GM13976 (cell line): ENCODE measurements at regions not wholly inside any gene's neighbourhood (a gene's known extent, or its start where the extent isn't known, plus 50 kb on each side); places are given as distances from the start of the nearest gene placed in this dataset.
"Not testable (repeated sequence)": the region's sequence is repeated elsewhere in the genome, so short reads cannot be mapped to it uniquely, and the experiment has no call there.

Experiments used
- DNase-seq: peaks from one replicate; pipeline ENCODE4 v3.0.0; 2012; ENCODE audit warnings: low spot score
- in situ Hi-C: fragments of 300-500 bp; cut with MboI; formaldehyde crosslinking; loops from one replicate; pipeline ENCODE4 v1.12.0; 2022; ENCODE audit warnings: low sequenced_read_pairs, mixed read lengths, inconsistent platforms; ENCODE audit not compliant: unreplicated experiment
- TF ChIP-seq, protein P1 (sequence below): IDR thresholded peaks from 2 replicates; pipeline ENCODE4 v1.5.1; 2012; ENCODE audit warnings: borderline replicate concordance, mild to moderate bottlenecking; ENCODE audit not compliant: insufficient read depth; ENCODE audit errors: extremely low read depth, missing control alignments, control extremely low read depth

DNA sequence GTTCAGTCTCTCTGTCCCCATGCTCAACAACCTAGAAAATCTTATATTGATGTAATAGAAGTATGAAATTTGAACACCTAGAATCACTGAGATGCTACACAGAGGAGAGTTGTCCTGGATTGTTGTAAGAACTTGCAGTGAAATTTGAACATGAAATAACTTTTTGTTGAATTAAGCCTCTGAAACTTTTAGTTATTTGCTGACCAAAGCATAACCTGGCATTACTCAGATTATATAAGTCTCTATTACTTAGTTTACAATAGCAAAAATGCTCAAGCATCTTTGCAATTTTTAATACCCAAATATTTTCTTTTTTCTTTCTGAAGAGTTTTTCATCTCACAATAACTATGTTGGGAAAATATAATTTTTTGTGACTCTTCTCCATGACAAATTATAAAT lies 630.7 kb upstream of the ACO1 start:
- TF ChIP-seq, protein P1, sequence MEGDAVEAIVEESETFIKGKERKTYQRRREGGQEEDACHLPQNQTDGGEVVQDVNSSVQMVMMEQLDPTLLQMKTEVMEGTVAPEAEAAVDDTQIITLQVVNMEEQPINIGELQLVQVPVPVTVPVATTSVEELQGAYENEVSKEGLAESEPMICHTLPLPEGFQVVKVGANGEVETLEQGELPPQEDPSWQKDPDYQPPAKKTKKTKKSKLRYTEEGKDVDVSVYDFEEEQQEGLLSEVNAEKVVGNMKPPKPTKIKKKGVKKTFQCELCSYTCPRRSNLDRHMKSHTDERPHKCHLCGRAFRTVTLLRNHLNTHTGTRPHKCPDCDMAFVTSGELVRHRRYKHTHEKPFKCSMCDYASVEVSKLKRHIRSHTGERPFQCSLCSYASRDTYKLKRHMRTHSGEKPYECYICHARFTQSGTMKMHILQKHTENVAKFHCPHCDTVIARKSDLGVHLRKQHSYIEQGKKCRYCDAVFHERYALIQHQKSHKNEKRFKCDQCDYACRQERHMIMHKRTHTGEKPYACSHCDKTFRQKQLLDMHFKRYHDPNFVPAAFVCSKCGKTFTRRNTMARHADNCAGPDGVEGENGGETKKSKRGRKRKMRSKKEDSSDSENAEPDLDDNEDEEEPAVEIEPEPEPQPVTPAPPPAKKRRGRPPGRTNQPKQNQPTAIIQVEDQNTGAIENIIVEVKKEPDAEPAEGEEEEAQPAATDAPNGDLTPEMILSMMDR = no peak
- no peak for DNase-seq
- in situ Hi-C loops = no loop called here

DNA sequence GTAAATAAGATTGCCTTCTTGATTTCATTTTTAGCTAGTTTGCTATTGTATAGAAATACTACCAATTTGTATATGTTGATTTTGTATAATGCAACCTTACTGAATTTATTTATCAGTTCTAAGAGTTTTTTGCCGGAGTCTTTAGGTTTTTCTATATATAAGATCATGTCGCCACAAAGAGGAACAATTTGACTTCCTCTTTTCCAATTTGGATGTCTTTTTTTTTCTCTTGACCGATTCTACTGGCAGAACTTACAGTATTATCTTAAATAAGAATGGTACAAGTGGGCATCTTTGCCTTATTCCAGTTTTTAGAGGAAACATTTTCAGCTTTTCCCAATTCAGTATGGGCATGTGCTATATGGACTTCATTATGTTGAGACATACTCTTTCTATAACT lies 624.7 kb upstream of the ACO1 start:
- TF ChIP-seq, protein P1 = no peak
- DNase-seq = no peak
- in situ Hi-C loops = no loop called here

DNA sequence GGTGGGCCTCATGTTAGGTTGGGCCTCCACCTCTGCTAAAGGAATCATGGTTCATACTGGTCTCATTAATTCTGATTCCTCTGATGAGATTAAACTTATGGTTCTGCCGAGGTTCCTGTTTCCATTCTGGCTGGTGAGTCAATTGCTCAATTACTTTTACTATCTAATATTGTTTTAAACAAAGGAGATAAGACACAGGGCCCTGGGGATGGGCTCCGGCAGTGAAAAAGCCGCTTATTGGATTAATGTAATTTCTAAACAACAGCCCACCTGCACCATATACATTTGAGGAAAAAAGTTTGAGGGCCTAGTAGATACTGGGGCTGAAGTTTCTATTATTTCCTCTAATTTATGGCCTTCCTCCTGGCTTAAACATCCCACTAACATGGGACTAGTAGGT lies 610.4 kb upstream of the ACO1 start:
- DNase-seq, in situ Hi-C loops: not testable (repeated sequence)

DNA sequence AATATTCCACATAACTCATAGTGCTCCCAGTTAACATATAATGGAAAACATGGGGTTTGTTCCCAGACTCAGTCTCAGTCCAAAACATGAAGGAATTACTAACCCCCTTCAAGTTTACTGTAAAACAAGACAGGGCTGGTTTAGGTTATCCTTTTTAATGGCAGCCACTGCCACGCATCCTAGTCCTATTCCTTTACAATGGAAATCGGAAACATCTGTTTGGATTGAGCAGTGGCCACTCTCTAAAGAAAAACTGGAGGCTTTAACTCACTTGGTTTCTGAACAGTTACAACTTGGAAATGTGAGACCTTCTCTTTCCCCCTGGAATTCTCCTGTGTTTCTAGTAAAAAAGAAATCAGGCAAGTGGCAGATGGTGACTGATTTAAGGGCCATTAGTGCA lies 609.9 kb upstream of the ACO1 start:
- TF ChIP-seq, protein P1 = no peak
- no peak for DNase-seq
- in situ Hi-C loops = no loop called here

DNA sequence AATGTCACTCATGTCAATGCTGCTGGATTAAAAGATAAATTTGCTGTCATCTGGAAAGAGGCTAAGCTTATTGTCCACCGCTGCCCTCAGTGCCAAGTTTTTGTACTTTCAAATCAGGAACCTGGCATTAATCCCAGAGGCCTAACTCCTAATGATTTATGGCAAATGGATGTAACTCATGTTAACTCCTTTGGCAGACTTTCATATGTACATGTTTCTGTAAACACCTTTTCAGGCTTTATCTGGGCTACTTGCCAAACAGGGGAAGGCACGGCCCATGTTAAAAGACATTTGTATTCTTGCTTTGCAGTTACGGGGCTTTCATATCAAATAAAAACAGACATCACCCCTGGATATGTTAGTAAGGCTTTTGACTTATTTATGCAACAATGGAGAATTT lies 608.0 kb upstream of the ACO1 start:
- TF ChIP-seq, protein P1 = no peak
- no peak for DNase-seq
- in situ Hi-C loops = loop anchor here (25.0 kb wide), 1 partner anchor 639 kb away; no protein-coding TSS in a partner anchor

DNA sequence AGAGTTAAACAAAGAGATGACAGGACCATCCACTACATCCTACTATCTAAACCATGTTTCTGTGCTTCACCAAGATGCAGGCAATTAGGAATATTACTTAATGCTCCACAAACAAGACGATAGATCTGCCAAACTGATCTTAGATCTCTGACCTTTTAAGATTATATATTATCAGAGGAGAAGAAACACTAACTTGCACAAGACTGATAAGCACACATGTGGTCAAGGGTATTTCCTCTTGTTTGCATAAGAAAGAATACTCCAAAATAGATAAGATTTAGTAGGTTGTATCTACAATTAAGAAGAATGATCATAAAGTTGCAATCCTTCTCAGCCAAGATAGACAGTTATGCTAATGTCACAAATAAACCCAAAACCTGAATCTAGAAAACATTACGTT lies 601.0 kb upstream of the ACO1 start:
- DNase-seq = no peak
- in situ Hi-C loops = loop anchor here (25.0 kb wide), 1 partner anchor 646 kb away; no protein-coding TSS in a partner anchor
- TF ChIP-seq, protein P1 = no peak

DNA sequence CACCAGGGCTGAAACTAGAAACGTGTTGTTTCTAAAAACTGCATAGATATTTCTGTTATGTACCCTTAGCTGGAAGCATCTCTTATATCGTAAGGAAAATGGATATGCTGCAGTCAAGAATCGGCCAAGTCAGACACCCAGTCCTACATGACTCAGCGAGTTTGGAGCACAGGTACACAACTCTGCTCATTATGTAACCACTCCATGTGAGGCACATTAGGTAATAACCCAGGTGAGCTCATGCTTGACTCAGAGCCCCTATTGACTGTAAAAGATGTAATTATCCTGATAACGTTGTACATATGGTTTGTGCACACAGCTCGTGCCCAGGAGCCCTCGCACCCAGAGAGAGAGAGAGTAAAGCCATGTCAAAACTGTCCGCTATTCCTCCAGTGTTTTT lies 593.7 kb upstream of the ACO1 start:
- DNase-seq = no peak
- TF ChIP-seq, protein P1 = no peak
- in situ Hi-C loops = loop anchor here (25.0 kb wide), 1 partner anchor 653 kb away; no protein-coding TSS in a partner anchor
